WTC11 (cell line): ENCODE measurements at regions not wholly inside any gene's neighbourhood (a gene's known extent, or its start where the extent isn't known, plus 50 kb on each side); places are given as distances from the start of the nearest gene placed in this dataset.

ENCODE experiments used
- ATAC-seq: fragments of 200-7000 bp; cut with Tn5 transposase; 2 replicates; pipeline ENCODE4 v1.10.0; 2021; ENCODE audit warnings: mild to moderate bottlenecking, moderate library complexity
- CTCF ChIA-PET: fragments of 300-600 bp; sonication (Branson Sonifier 250); formaldehyde crosslinking; loops from one replicate; lab custom pipeline; 2021; ENCODE audit warnings: antibody characterized with exemption; lab: Charles Lee
- POLR2A ChIA-PET: fragments of 350-600 bp; sonication (Branson Sonifier 250); formaldehyde crosslinking; loops from one replicate; lab custom pipeline; 2021; ENCODE audit warnings: antibody characterized with exemption; lab: Charles Lee
- DNase-seq: peaks from one replicate; pipeline ENCODE4 v3.0.0; 2021; ENCODE audit warnings: low spot score
- H3K27ac Mint-ChIP-seq: 2 replicates; pipeline ENCODE4 v1.8.0; 2021; ENCODE audit warnings: mixed read lengths
- H3K27me3 Mint-ChIP-seq: 2 replicates; pipeline ENCODE4 v1.8.0; 2021; ENCODE audit warnings: low read depth, mild to moderate bottlenecking, moderate library complexity, mixed read lengths
- H3K36me3 Mint-ChIP-seq: 2 replicates; pipeline ENCODE4 v1.8.0; 2021; ENCODE audit warnings: mixed read lengths
- H3K4me1 Mint-ChIP-seq: 2 replicates; pipeline ENCODE4 v1.8.0; 2022; ENCODE audit warnings: mixed read lengths
- H3K4me3 Mint-ChIP-seq: 2 replicates; pipeline ENCODE4 v1.8.0; 2021; ENCODE audit warnings: mild to moderate bottlenecking, moderate library complexity, mixed read lengths
- H3K9me3 Mint-ChIP-seq: 2 replicates; pipeline ENCODE4 v1.8.0; 2021; ENCODE audit warnings: mixed read lengths
- ATF6 ChIP-seq: sonication (generic); formaldehyde crosslinking; IDR thresholded peaks from 2 replicates; pipeline ENCODE4 v1.8.1; 2023; ENCODE audit warnings: mild to moderate bottlenecking, missing genetic modification reagents
- CBFB ChIP-seq: sonication (generic); formaldehyde crosslinking; IDR thresholded peaks from 2 replicates; pipeline ENCODE4 v1.8.1; 2022; ENCODE audit warnings: mild to moderate bottlenecking, low read depth, missing genetic modification reagents
- CDX4 ChIP-seq: fragments of 250-450 bp; sonication (Bioruptor Pico); IDR thresholded peaks from 2 replicates; pipeline ENCODE4 v1.9.0; 2021; ENCODE audit warnings: moderate library complexity, mild to moderate bottlenecking, inconsistent platforms, borderline replicate concordance
- CREB1 ChIP-seq: sonication (generic); formaldehyde crosslinking; IDR thresholded peaks from 2 replicates; pipeline ENCODE4 v1.8.0; 2023; ENCODE audit warnings: mild to moderate bottlenecking, missing genetic modification reagents
- EMX1 ChIP-seq: fragments of 250-450 bp; sonication (Bioruptor Pico); IDR thresholded peaks from 2 replicates; pipeline ENCODE4 v1.8.0; 2021; ENCODE audit warnings: mild to moderate bottlenecking
- ETV6 ChIP-seq: sonication (generic); formaldehyde crosslinking; IDR thresholded peaks from 2 replicates; pipeline ENCODE4 v1.8.1; 2022; ENCODE audit warnings: mild to moderate bottlenecking, missing genetic modification reagents
- FOXK1 ChIP-seq: sonication (generic); formaldehyde crosslinking; IDR thresholded peaks from 2 replicates; pipeline ENCODE4 v1.8.0; 2022; ENCODE audit warnings: mild to moderate bottlenecking, moderate library complexity, missing genetic modification reagents
- GRHL2 ChIP-seq: fragments of 250-450 bp; sonication (Bioruptor Pico); IDR thresholded peaks from 2 replicates; pipeline ENCODE4 v1.8.0; 2022; ENCODE audit warnings: mild to moderate bottlenecking, moderate library complexity; ENCODE audit not compliant: insufficient replicate concordance, severe bottlenecking
- HMGXB4 ChIP-seq: sonication (generic); formaldehyde crosslinking; IDR thresholded peaks from 2 replicates; pipeline ENCODE4 v1.8.1; 2023; ENCODE audit warnings: mild to moderate bottlenecking, moderate library complexity, missing genetic modification reagents
- JAZF1 ChIP-seq: fragments of 250-450 bp; sonication (Bioruptor Pico); IDR thresholded peaks from 2 replicates; pipeline ENCODE4 v1.9.0; 2021; ENCODE audit warnings: moderate library complexity, mild to moderate bottlenecking, inconsistent platforms
- MAX ChIP-seq: sonication (generic); formaldehyde crosslinking; IDR thresholded peaks from 2 replicates; pipeline ENCODE4 v1.8.0; 2022; ENCODE audit warnings: mild to moderate bottlenecking, missing genetic modification reagents
- PRDM15 ChIP-seq: sonication (generic); formaldehyde crosslinking; IDR thresholded peaks from 2 replicates; pipeline ENCODE4 v1.8.0; 2022; ENCODE audit warnings: missing genetic modification reagents
- PRRX2 ChIP-seq: fragments of 250-450 bp; sonication (Bioruptor Pico); IDR thresholded peaks from 2 replicates; pipeline ENCODE4 v1.8.0; 2021; ENCODE audit warnings: mild to moderate bottlenecking
- ZBTB43 ChIP-seq: sonication (generic); formaldehyde crosslinking; IDR thresholded peaks from 2 replicates; pipeline ENCODE4 v1.8.1; 2023; ENCODE audit warnings: mild to moderate bottlenecking, missing genetic modification reagents
- ZMAT4 ChIP-seq: fragments of 250-450 bp; sonication (Bioruptor Pico); IDR thresholded peaks from 2 replicates; pipeline ENCODE4 v1.9.0; 2021; ENCODE audit warnings: mild to moderate bottlenecking
- ZNF263 ChIP-seq: sonication (generic); formaldehyde crosslinking; IDR thresholded peaks from 2 replicates; pipeline ENCODE4 v1.8.1; 2022; ENCODE audit warnings: low read depth, mild to moderate bottlenecking, moderate library complexity, missing genetic modification reagents
- ZNF281 ChIP-seq: sonication (generic); formaldehyde crosslinking; IDR thresholded peaks from 2 replicates; pipeline ENCODE4 v1.8.0; 2023; ENCODE audit warnings: mild to moderate bottlenecking, missing genetic modification reagents
- ZNF416 ChIP-seq: fragments of 250-450 bp; sonication (Bioruptor Pico); IDR thresholded peaks from 2 replicates; pipeline ENCODE4 v1.9.0; 2021; ENCODE audit warnings: mild to moderate bottlenecking, inconsistent platforms

GRCh38 chr14:26190646-26191045, 407.2 kb downstream of the NOVA1 start:
- TF ChIP-seq ZBTB43 (no peak), ZMAT4 (CRISPR knock-in tag) (no peak), PRRX2 (CRISPR knock-in tag) (no peak), JAZF1 (CRISPR knock-in tag) (no peak), GRHL2 (CRISPR knock-in tag) (no peak), HMGXB4 (CRISPR knock-in tag) (no peak), ETV6 (no peak), PRDM15 (CRISPR knock-in tag) (no peak), CDX4 (no peak), ZNF263 (CRISPR knock-in tag) (no peak), MAX (CRISPR knock-in tag) (no peak), CREB1 (CRISPR knock-in tag) (no peak), ATF6 (CRISPR knock-in tag) (no peak), FOXK1 (CRISPR knock-in tag) (no peak), CBFB (CRISPR knock-in tag) (no peak), EMX1 (CRISPR knock-in tag) (no peak), ZNF281 (no peak), ZNF416 (CRISPR knock-in tag) (no peak)
- ChIA-PET POLR2A (no interaction called here), CTCF (no interaction called here)
- ATAC-seq, result no peak
- Mint-ChIP-seq H3K9me3 (no peaks in the 10 kb centered on the region), H3K27me3 (no peaks in the 10 kb centered on the region), H3K36me3 (no peaks in the 10 kb centered on the region), H3K4me1 (0 out of 2 replicates have a peak, but pooled peaks cover 2% of the 10 kb centered on the region), H3K4me3 (no peak overlapping the region), H3K27ac (no peak overlapping the region)
- no peak for DNase-seq
